GM23338 (cell line): ENCODE measurements at regions not wholly inside any gene's neighbourhood (a gene's known extent, or its start where the extent isn't known, plus 50 kb on each side); places are given as distances from the start of the nearest gene placed in this dataset.

ENCODE experiments used
- ATAC-seq: fragments of 200-7000 bp; cut with Tn5 transposase; 3 replicates; pipeline ENCODE4 v1.9.1; 2020
- DNase-seq: peaks from one replicate; pipeline ENCODE4 v3.0.0-alpha.2; 2015; ENCODE audit warnings: low spot score
- H2AFZ ChIP-seq: fragments of 200-600 bp; sonication (generic); 2 replicates; pipeline ENCODE4 v1.8.0; 2016; ENCODE audit warnings: antibody characterized with exemption, mild to moderate bottlenecking, moderate library complexity
- H3F3A ChIP-seq: fragments of 200-600 bp; sonication (generic); replicated peaks from 2 replicates; pipeline ENCODE4 v1.8.0; 2017; ENCODE audit warnings: antibody characterized with exemption, mixed run types, low read depth
- H3K27ac ChIP-seq: fragments of 200-600 bp; sonication (generic); 2 replicates; pipeline ENCODE4 v1.6.1; 2016; ENCODE audit warnings: low read depth
- H3K27me3 ChIP-seq: fragments of 200-600 bp; sonication (generic); 2 replicates; pipeline ENCODE4 v1.8.0; 2016; ENCODE audit warnings: mild to moderate bottlenecking, mixed run types, moderate library complexity; ENCODE audit not compliant: insufficient read depth
- H3K36me3 ChIP-seq: fragments of 200-600 bp; sonication (generic); 2 replicates; pipeline ENCODE4 v1.8.0; 2016; ENCODE audit warnings: mild to moderate bottlenecking; ENCODE audit not compliant: insufficient read depth
- H3K4me1 ChIP-seq: fragments of 200-600 bp; sonication (generic); 2 replicates; pipeline ENCODE4 v1.8.0; 2016; ENCODE audit warnings: mild to moderate bottlenecking, moderate library complexity; ENCODE audit not compliant: insufficient read depth
- H3K4me2 ChIP-seq: fragments of 200-600 bp; sonication (generic); 2 replicates; pipeline ENCODE4 v1.7.1; 2017; ENCODE audit warnings: mixed run types
- H3K4me3 ChIP-seq: fragments of 200-600 bp; sonication (generic); 2 replicates; pipeline ENCODE4 v1.6.1; 2016; ENCODE audit warnings: mixed run types
- H3K79me2 ChIP-seq: fragments of 200-600 bp; sonication (generic); replicated peaks from 2 replicates; pipeline ENCODE4 v1.8.0; 2017; ENCODE audit warnings: mild to moderate bottlenecking; ENCODE audit not compliant: insufficient read depth
- H3K9me2 ChIP-seq: fragments of 200-600 bp; sonication (generic); 2 replicates; pipeline ENCODE4 v1.8.0; 2017; ENCODE audit not compliant: insufficient read depth
- H4K20me1 ChIP-seq: fragments of 200-600 bp; sonication (generic); replicated peaks from 2 replicates; pipeline ENCODE4 v1.8.0; 2017; ENCODE audit warnings: mild to moderate bottlenecking; ENCODE audit not compliant: insufficient read depth
- H3K27ac Mint-ChIP-seq: 2 replicates; pipeline ENCODE4 v1.8.0; 2020; ENCODE audit warnings: inconsistent platforms, mild to moderate bottlenecking, moderate library complexity, mixed read lengths
- H3K27me3 Mint-ChIP-seq: 3 replicates; pipeline ENCODE4 v1.8.0; 2022; ENCODE audit warnings: low read depth, mild to moderate bottlenecking, moderate library complexity, mixed read lengths, inconsistent platforms; ENCODE audit not compliant: insufficient read depth, poor library complexity
- H3K36me3 Mint-ChIP-seq: 3 replicates; pipeline ENCODE4 v1.8.0; 2021; ENCODE audit warnings: low read depth, mild to moderate bottlenecking, inconsistent platforms, moderate library complexity, mixed read lengths
- H3K4me1 Mint-ChIP-seq: 3 replicates; pipeline ENCODE4 v1.8.0; 2020; ENCODE audit warnings: mild to moderate bottlenecking, inconsistent platforms, mixed read lengths
- H3K4me3 Mint-ChIP-seq: 3 replicates; pipeline ENCODE4 v1.8.0; 2021; ENCODE audit warnings: moderate library complexity, mild to moderate bottlenecking, inconsistent platforms, mixed read lengths
- H3K9me3 Mint-ChIP-seq: 3 replicates; pipeline ENCODE4 v1.8.0; 2020; ENCODE audit warnings: moderate library complexity, mild to moderate bottlenecking, inconsistent platforms, mixed read lengths
- CREB1 ChIP-seq: fragments of 250-450 bp; sonication (Bioruptor Pico); IDR thresholded peaks from 2 replicates; pipeline ENCODE4 v1.5.0; 2020; ENCODE audit warnings: low read depth, mild to moderate bottlenecking, moderate library complexity
- CTCF ChIP-seq, 2 experiments: fragments of 200-600 bp in 1 of 2; sonication (generic) in 1 of 2; conservative IDR thresholded peaks; 2 replicates each; pipeline versions ENCODE4 v1.5.1 to v1.6.1; 2016 to 2017; ENCODE audit warnings: antibody characterized with exemption in 2 of 2, low read depth in 2 of 2, mild to moderate bottlenecking in 2 of 2, moderate library complexity in 1 of 2
- ETS1 ChIP-seq: IDR thresholded peaks from 2 replicates; pipeline ENCODE4 v1.6.1; 2016; ENCODE audit warnings: antibody characterized with exemption
- EZH2phosphoT487 ChIP-seq: fragments of 200-600 bp; sonication (generic); IDR thresholded peaks from one replicate; pipeline ENCODE4 v1.8.1; 2018; ENCODE audit warnings: antibody characterized with exemption; ENCODE audit not compliant: unreplicated experiment
- JUNB ChIP-seq: IDR thresholded peaks from one replicate; pipeline ENCODE4 v1.6.1; 2016; ENCODE audit warnings: antibody characterized with exemption; ENCODE audit not compliant: unreplicated experiment
- NANOG ChIP-seq: IDR thresholded peaks from 2 replicates; pipeline ENCODE4 v1.6.1; 2016; ENCODE audit warnings: antibody characterized with exemption, borderline replicate concordance
- POLR2AphosphoS5 ChIP-seq: IDR thresholded peaks from 2 replicates; pipeline ENCODE4 v1.6.1; 2016; ENCODE audit warnings: antibody characterized with exemption, low read depth
- REST ChIP-seq: IDR thresholded peaks from one replicate; pipeline ENCODE4 v1.6.1; 2018; ENCODE audit warnings: antibody characterized with exemption; ENCODE audit not compliant: unreplicated experiment
- STAT1 ChIP-seq: IDR thresholded peaks from one replicate; pipeline ENCODE4 v1.6.1; 2016; ENCODE audit warnings: antibody characterized with exemption; ENCODE audit not compliant: unreplicated experiment
- ZNF114 ChIP-seq: fragments of 250-450 bp; sonication (Bioruptor Pico); IDR thresholded peaks from 2 replicates; pipeline ENCODE4 v1.5.0; 2020; ENCODE audit warnings: mild to moderate bottlenecking, moderate library complexity
- ZNF331 ChIP-seq: fragments of 250-450 bp; sonication (Bioruptor Pico); IDR thresholded peaks from 2 replicates; pipeline ENCODE4 v1.5.0; 2020; ENCODE audit warnings: low read depth, mild to moderate bottlenecking, moderate library complexity
- ZNF462 ChIP-seq: fragments of 250-450 bp; sonication (Bioruptor Pico); IDR thresholded peaks from 2 replicates; pipeline ENCODE4 v1.5.0; 2020; ENCODE audit warnings: mild to moderate bottlenecking, moderate library complexity

GRCh38 chr2:175872721-175873120, 129.3 kb downstream of the LNPK start:
- TF ChIP-seq ZNF114 (CRISPR knock-in tag) = no peak
- no peak for TF ChIP-seq REST
- TF ChIP-seq CTCF (conservative IDR thresholded peaks at IDR 0.05; ENCODE audit: low read depth in 2 of 2) = no peak
- no peak for TF ChIP-seq CREB1 (CRISPR knock-in tag)
- no peak for TF ChIP-seq JUNB
- no peak for TF ChIP-seq ZNF331 (CRISPR knock-in tag)
- no peak for TF ChIP-seq ZNF462
- TF ChIP-seq ETS1 = no peak
- TF ChIP-seq EZH2phosphoT487 = no peak
- TF ChIP-seq POLR2AphosphoS5 = no peak
- TF ChIP-seq STAT1 = no peak
- TF ChIP-seq NANOG = no peak
- ATAC-seq = no peak
- Histone ChIP-seq H3K27me3 (no peaks in the 10 kb centered on the region), H3K4me3 (no peak overlapping the region), H2AFZ (no peak overlapping the region), H3K79me2 (no peaks in the 10 kb centered on the region), H3F3A (no peaks in the 10 kb centered on the region), H3K9me2 (peaks cover 6% of the 10 kb centered on the region; the same call in 1 of the 2 replicates), H3K36me3 (no peaks in the 10 kb centered on the region), H3K4me2 (no peak overlapping the region), H4K20me1 (no peaks in the 10 kb centered on the region), H3K27ac (no peak overlapping the region), H3K4me1 (no peaks in the 10 kb centered on the region)
- no peaks in the 10 kb centered on the region for H3K36me3 Mint-ChIP-seq
- no peak overlapping the region for H3K4me3 Mint-ChIP-seq
- H3K27ac Mint-ChIP-seq = no peak overlapping the region
- no peak for DNase-seq
- H3K9me3 Mint-ChIP-seq = no peaks in the 10 kb centered on the region
- H3K27me3 Mint-ChIP-seq = peaks cover 3% of the 10 kb centered on the region
- H3K4me1 Mint-ChIP-seq = no peaks in the 10 kb centered on the region
